A549 (cell line): ENCODE measurements at regions not wholly inside any gene's neighbourhood (a gene's known extent, or its start where the extent isn't known, plus 50 kb on each side); places are given as distances from the start of the nearest gene placed in this dataset.

Source experiments
- ATAC-seq, 2 experiments: fragments of 200-7000 bp in 1 of 2; fragments of >200 bp in 1 of 2; cut with Nextera tagmentation in 1 of 2; cut with Tn5 transposase in 1 of 2; 3 replicates each; pipeline versions ENCODE4 v1.8.0 to v1.9.1; 2018 to 2020; ENCODE audit warnings: mild to moderate bottlenecking in 1 of 2, moderate library complexity in 1 of 2
- CTCF ChIA-PET: fragments of 300-600 bp; sonication (Branson Sonifier 250); formaldehyde crosslinking; extraction: SDS; loops from one replicate; lab custom pipeline; 2021; ENCODE audit warnings: antibody characterized with exemption, inconsistent platforms; lab: Yijun Ruan, JAX
- POLR2A ChIA-PET: fragments of 350-600 bp; formaldehyde crosslinking; extraction: SDS; loops from one replicate; lab custom pipeline; 2021; ENCODE audit warnings: antibody characterized with exemption, inconsistent platforms; lab: Yijun Ruan, JAX
- DNase-seq, 2 experiments: peaks; one replicate each; pipeline versions ENCODE4 v3.0.0 to v3.0.0-alpha.2; 2011 to 2016; ENCODE audit warnings: low read depth in 1 of 2, low spot score in 1 of 2
- FAIRE-seq: peaks from 2 replicates; lab custom pipeline; 2011; peaks lifted over from hg19 to GRCh38; lab: Jason Lieb, UNC
- H3K27ac ChIP-seq, 2 experiments: fragments of >200 bp; sonication (Bioruptor Twin); formaldehyde crosslinking; 3 replicates each; pipeline ENCODE4 v1.5.1; 2016 to 2017
- H3K4me1 ChIP-seq: fragments of >200 bp; sonication (Bioruptor Twin); formaldehyde crosslinking; 3 replicates; pipeline ENCODE4 v1.6.1; 2016
- H3K4me2 ChIP-seq: fragments of >200 bp; sonication (Bioruptor Twin); formaldehyde crosslinking; 3 replicates; pipeline ENCODE4 v1.6.1; 2016
- H3K4me3 ChIP-seq: fragments of >200 bp; sonication (Bioruptor Twin); formaldehyde crosslinking; 3 replicates; pipeline ENCODE4 v1.5.1; 2016
- H3K9me3 ChIP-seq: fragments of >200 bp; sonication (Bioruptor Twin); formaldehyde crosslinking; 3 replicates; pipeline ENCODE4 v1.6.1; 2016
- ATOH8 ChIP-seq: fragments of 250-450 bp; sonication (Bioruptor Pico); IDR thresholded peaks from 2 replicates; pipeline ENCODE4 v1.5.0; 2020; ENCODE audit warnings: low read depth, mild to moderate bottlenecking, moderate library complexity
- CBX2 ChIP-seq: fragments of 200-600 bp; sonication (generic); IDR thresholded peaks from 2 replicates; pipeline ENCODE4 v1.6.1; 2016; ENCODE audit warnings: low read depth, mild to moderate bottlenecking, borderline replicate concordance
- CEBPB ChIP-seq, 2 experiments: fragments of >200 bp in 1 of 2; sonication (Bioruptor Twin) in 1 of 2; formaldehyde crosslinking in 1 of 2; IDR thresholded peaks; 2 replicates each; pipeline ENCODE4 v1.6.1; 2012 to 2016
- CHD2 ChIP-seq: fragments of 150-350 bp; IDR thresholded peaks from 2 replicates; pipeline ENCODE4 v1.6.1; 2014; ENCODE audit warnings: low read length; ENCODE audit not compliant: partially characterized antibody
- EHF ChIP-seq: fragments of 250-450 bp; sonication (Bioruptor Pico); IDR thresholded peaks from 2 replicates; pipeline ENCODE4 v1.5.0; 2020; ENCODE audit warnings: mild to moderate bottlenecking
- ESRRA ChIP-seq: fragments of 150-350 bp; IDR thresholded peaks from 2 replicates; pipeline ENCODE4 v1.6.1; 2014; ENCODE audit warnings: mild to moderate bottlenecking, low read length, borderline replicate concordance
- FOSL2 ChIP-seq, 2 experiments: fragments of 450-650 bp in 1 of 2; fragments of >200 bp in 1 of 2; sonication (Bioruptor Twin) in 1 of 2; formaldehyde crosslinking; IDR thresholded peaks; 2 replicates each; pipeline versions ENCODE4 v1.5.0 to v1.6.1; 2016 to 2020; ENCODE audit warnings: mild to moderate bottlenecking in 1 of 2, moderate library complexity in 1 of 2
- FOXS1 ChIP-seq: fragments of 250-450 bp; sonication (Bioruptor Pico); IDR thresholded peaks from 2 replicates; pipeline ENCODE4 v1.5.0; 2020; ENCODE audit warnings: mild to moderate bottlenecking, moderate library complexity
- GATA3 ChIP-seq: IDR thresholded peaks from 2 replicates; pipeline ENCODE4 v1.6.1; 2012; ENCODE audit warnings: borderline replicate concordance
- HDAC2 ChIP-seq: fragments of 200-600 bp; sonication (generic); IDR thresholded peaks from 2 replicates; pipeline ENCODE4 v1.6.1; 2016
- HOXA7 ChIP-seq: fragments of 250-450 bp; sonication (Bioruptor Pico); IDR thresholded peaks from 2 replicates; pipeline ENCODE4 v1.5.0; 2020; ENCODE audit warnings: mild to moderate bottlenecking, moderate library complexity
- HOXB13 ChIP-seq: fragments of 250-450 bp; sonication (Bioruptor Pico); IDR thresholded peaks from 2 replicates; pipeline ENCODE4 v1.5.0; 2020; ENCODE audit warnings: low read depth, mild to moderate bottlenecking, moderate library complexity
- HOXB5 ChIP-seq: fragments of 250-450 bp; sonication (Bioruptor Pico); IDR thresholded peaks from 2 replicates; pipeline ENCODE4 v1.5.0; 2020; ENCODE audit warnings: mild to moderate bottlenecking, moderate library complexity
- JUNB ChIP-seq: fragments of >200 bp; sonication (Bioruptor Twin); formaldehyde crosslinking; IDR thresholded peaks from 2 replicates; pipeline ENCODE4 v1.6.1; 2016
- NFE2L2 ChIP-seq: fragments of 150-350 bp; conservative IDR thresholded peaks from 2 replicates; pipeline ENCODE4 v1.6.1; 2014; ENCODE audit warnings: low read length
- NPAS2 ChIP-seq: fragments of 250-450 bp; sonication (Bioruptor Pico); IDR thresholded peaks from 2 replicates; pipeline ENCODE4 v1.8.0; 2022; ENCODE audit warnings: mild to moderate bottlenecking, moderate library complexity, borderline replicate concordance
- PHF8 ChIP-seq: fragments of 200-600 bp; sonication (generic); IDR thresholded peaks from 2 replicates; pipeline ENCODE4 v1.6.1; 2016; ENCODE audit warnings: low read depth, mild to moderate bottlenecking, antibody characterized with exemption, moderate library complexity, borderline replicate concordance
- RAD21 ChIP-seq, 2 experiments: fragments of >200 bp in 1 of 2; sonication (Bioruptor Twin) in 1 of 2; formaldehyde crosslinking in 1 of 2; IDR thresholded peaks in 1 of 2; conservative IDR thresholded peaks in 1 of 2; 2 replicates in 1 of 2; 3 replicates in 1 of 2; pipeline ENCODE4 v1.6.1; 2012 to 2018; ENCODE audit warnings: inconsistent platforms in 1 of 2
- RFX5 ChIP-seq: fragments of 450-650 bp; IDR thresholded peaks from 2 replicates; pipeline ENCODE4 v1.7.1; 2014; ENCODE audit warnings: antibody characterized with exemption, mild to moderate bottlenecking, moderate library complexity
- RNF2 ChIP-seq: fragments of 200-600 bp; sonication (generic); IDR thresholded peaks from 2 replicates; pipeline ENCODE4 v1.6.1; 2016; ENCODE audit warnings: low read depth, mild to moderate bottlenecking, antibody characterized with exemption, moderate library complexity, borderline replicate concordance
- USF2 ChIP-seq: fragments of 450-650 bp; IDR thresholded peaks from 2 replicates; pipeline ENCODE4 v1.6.1; 2014; ENCODE audit warnings: antibody characterized with exemption
- ZC3H11A ChIP-seq: fragments of 450-650 bp; IDR thresholded peaks from 2 replicates; pipeline ENCODE4 v1.6.1; 2014; ENCODE audit warnings: antibody characterized with exemption, mild to moderate bottlenecking
- ZNF302 ChIP-seq: fragments of 250-450 bp; sonication (Bioruptor Pico); IDR thresholded peaks from 2 replicates; pipeline ENCODE4 v1.9.0; 2021; ENCODE audit warnings: inconsistent platforms, mild to moderate bottlenecking, moderate library complexity
- ZSCAN20 ChIP-seq: fragments of 250-450 bp; sonication (Bioruptor Pico); IDR thresholded peaks from 2 replicates; pipeline ENCODE4 v1.8.0; 2022; ENCODE audit warnings: mild to moderate bottlenecking, moderate library complexity
- WGBS: methylation state at CpG from one replicate; pipeline ENCODE4 v1.1.6; 2017; ENCODE audit errors: missing lambda C conversion rate; 5-methylcytosine and 5-hydroxymethylcytosine counted together

GRCh38 chr1:221962385-221962784 is 220.5 kb upstream of the DUSP10 start:
- H3K4me1 ChIP-seq: peaks cover 50% of the 10 kb centered on the region
- CTCF ChIA-PET: interaction anchor here (1.9 kb wide), 1 partner anchor 10 kb away, joined by 4 read pairs; no protein-coding TSS in a partner anchor

GRCh38 chr1:221961532-221962292 is 219.8 kb upstream of the DUSP10 start:
- peaks cover 50% of the 10 kb centered on the region for H3K4me1 ChIP-seq
- no peak overlapping the region for H3K4me3 ChIP-seq
- WGBS: 37% methylated on average over 5 of the region's 5 CpGs
- H3K9me3 ChIP-seq: no peaks in the 10 kb centered on the region
- peak in 1 of 2 experiments; percentile 19 for DNase-seq
- TF ChIP-seq EHF (no peak), CHD2 (no peak), CEBPB (IDR thresholded peaks at IDR 0.05) (peak in 1 of 2 experiments; percentile 27; a peak in 1 of 4 replicates), RFX5 (peak; percentile 83), USF2 (peak; percentile 46; the same call in 1 of the 2 replicates), FOSL2 (IDR thresholded peaks at IDR 0.05) (no peak), FOSL2 (CRISPR knock-in tag; IDR thresholded peaks at IDR 0.05) (peak; percentile 55), CBX2 (no peak)
- peak; percentile 57 to 71; a peak in 5 of 6 replicates for ATAC-seq
- ChIA-PET CTCF (interaction anchor here (0.8 to 1.9 kb wide), 2 partner anchors 10 to 16 kb away, joined by 3 to 4 read pairs; no protein-coding TSS in a partner anchor), POLR2A (no interaction called here)
- H3K27ac ChIP-seq: peak overlapping the region; percentile 65 to 80
- peak overlapping the region; percentile 70 for H3K4me2 ChIP-seq
- FAIRE-seq: no peak

More at GRCh38 chr1:221962385-221962784, 220.5 kb upstream of the DUSP10 start:
- 90% methylated on average over 4 of the region's 4 CpGs for WGBS
- POLR2A ChIA-PET: interaction anchor here (0.6 kb wide), 1 partner anchor 47 kb away, joined by 3 read pairs; no protein-coding TSS in a partner anchor
- H3K4me2 ChIP-seq: peak overlapping the region; percentile 70; the same call in 2 of the 3 replicates
- no peak for TF ChIP-seq JUNB
- peak; percentile 77; the same call in 1 of the 2 replicates for TF ChIP-seq ATOH8 (CRISPR knock-in tag)
- no peak for TF ChIP-seq RAD21 (conservative IDR thresholded peaks at IDR 0.05 in 1 of 2, IDR thresholded peaks at IDR 0.05 in 1 of 2)
- no peak for TF ChIP-seq HDAC2
- TF ChIP-seq EHF: peak; percentile 49; the same call in 1 of the 2 replicates
- TF ChIP-seq HOXA7 (CRISPR knock-in tag): peak; percentile 57; the same call in 1 of the 2 replicates
- TF ChIP-seq ZNF302 (CRISPR knock-in tag): peak; percentile 81; the same call in 1 of the 2 replicates
- no peak for TF ChIP-seq RNF2
- TF ChIP-seq GATA3: no peak
- peak; percentile 72; the same call in 1 of the 2 replicates for TF ChIP-seq HOXB5 (CRISPR knock-in tag)
- TF ChIP-seq ZC3H11A: no peak
- TF ChIP-seq HOXB13 (CRISPR knock-in tag): peak; percentile 78
- 0 out of 2 replicates have a peak, but pooled peaks have one; percentile 23 for TF ChIP-seq FOXS1
- TF ChIP-seq ZSCAN20: peak; percentile 85
- TF ChIP-seq PHF8: no peak
- no peak for TF ChIP-seq ESRRA
- no peak for TF ChIP-seq CEBPB (IDR thresholded peaks at IDR 0.05)
- TF ChIP-seq NPAS2 (CRISPR knock-in tag): no peak
- TF ChIP-seq NFE2L2: no peak
- FAIRE-seq (no peak), DNase-seq (no peak), ATAC-seq (no peak)
- H3K4me3 ChIP-seq: no peak overlapping the region
- H3K9me3 ChIP-seq: no peaks in the 10 kb centered on the region
- H3K27ac ChIP-seq: peak overlapping the region; percentile 65 to 80
